K562 (cell line): ENCODE measurements at regions not wholly inside any gene's neighbourhood (a gene's known extent, or its start where the extent isn't known, plus 50 kb on each side); places are given as distances from the start of the nearest gene placed in this dataset.

ENCODE experiments used
- ATAC-seq: fragments of 200-7000 bp; cut with Tn5 transposase; 3 replicates; pipeline ENCODE4 v1.9.1; 2020; ENCODE audit warnings: moderate library complexity
- BruUV-seq: library from RNA; stranded (reverse); fragments of 400-500 nt; replicated peaks from 2 replicates; lab custom pipeline; 2021; lab: Mats Ljungman, UMichigan
- CTCF ChIA-PET: fragments of 300-600 bp; formaldehyde crosslinking; extraction: SDS; loops from one replicate; lab custom pipeline; 2021; ENCODE audit warnings: low intra/inter-chr PET ratio; lab: Yijun Ruan, JAX
- POLR2A ChIA-PET: fragments of 300-600, 350-650 bp; sonication (Branson Sonifier 250); formaldehyde crosslinking; extraction: SDS; loops from one replicate; lab custom pipeline; 2021; ENCODE audit warnings: antibody characterized with exemption, inconsistent platforms; lab: Yijun Ruan, JAX
- DNase-seq, 4 experiments: peaks; one replicate each; pipeline versions ENCODE4 v3.0.0 to v3.0.0-alpha.2; 2011 to 2018; ENCODE audit warnings: low spot score in 3 of 4, mixed read lengths in 3 of 4; ENCODE audit errors: extremely low read depth in 1 of 4
- FAIRE-seq: peaks from 2 replicates; lab custom pipeline; 2011; peaks lifted over from hg19 to GRCh38; lab: Jason Lieb, UNC
- H2AFZ ChIP-seq: 2 replicates; pipeline ENCODE4 v1.6.0; 2011; ENCODE audit warnings: low read depth, low read length, control low read depth, inconsistent platforms
- H3K27ac ChIP-seq: fragments of 200-600 bp; 3 replicates; pipeline ENCODE4 v1.8.0; 2011; ENCODE audit warnings: low read depth, mild to moderate bottlenecking, control low read depth, inconsistent platforms, low read length, moderate library complexity, mixed read lengths; ENCODE audit errors: extremely low read depth
- H3K27me3 ChIP-seq, 2 experiments: fragments of 300-600 bp in 1 of 2; 2 replicates in 1 of 2; 3 replicates in 1 of 2; pipeline versions ENCODE4 v1.6.0 to v1.8.0; 2011; ENCODE audit warnings: inconsistent platforms in 2 of 2, low read length in 2 of 2, mild to moderate bottlenecking in 1 of 2, mixed read lengths in 1 of 2, moderate library complexity in 1 of 2; ENCODE audit not compliant: control insufficient read depth in 2 of 2, insufficient read depth in 2 of 2
- H3K36me3 ChIP-seq: fragments of 300-600 bp; 3 replicates; pipeline ENCODE4 v1.8.0; 2011; ENCODE audit warnings: mild to moderate bottlenecking, low read length, inconsistent platforms; ENCODE audit not compliant: control insufficient read depth, insufficient read depth
- H3K4me1 ChIP-seq, 2 experiments: fragments of 200-600 bp in 1 of 2; replicated peaks in 1 of 2; 2 replicates in 1 of 2; 3 replicates in 1 of 2; pipeline versions ENCODE4 v1.5.1 to v1.8.0; 2011; ENCODE audit warnings: inconsistent platforms in 2 of 2, low read length in 2 of 2, mild to moderate bottlenecking in 1 of 2, mixed read lengths in 1 of 2, moderate library complexity in 1 of 2; ENCODE audit not compliant: control insufficient read depth in 2 of 2, insufficient read depth in 2 of 2
- H3K4me2 ChIP-seq: 2 replicates; pipeline ENCODE4 v1.6.1; 2011; ENCODE audit warnings: low read length, control low read depth, inconsistent platforms, mixed read lengths; ENCODE audit not compliant: insufficient read depth
- H3K4me3 ChIP-seq: fragments of 200-600 bp; sonication (generic), shearing (Covaris generic); 2 replicates; pipeline ENCODE4 v1.5.1; 2016; ENCODE audit warnings: control low read depth, inconsistent platforms
- H3K79me2 ChIP-seq: fragments of 200-600 bp; 3 replicates; pipeline ENCODE4 v1.8.0; 2011; ENCODE audit warnings: low read length, inconsistent platforms; ENCODE audit not compliant: control insufficient read depth, insufficient read depth
- H3K9ac ChIP-seq, 2 experiments: 2 replicates each; pipeline versions ENCODE4 v1.6.0 to v1.6.1; 2011; ENCODE audit warnings: low read depth in 2 of 2, low read length in 2 of 2, control low read depth in 1 of 2, inconsistent platforms in 1 of 2, mild to moderate bottlenecking in 1 of 2, mixed read lengths in 1 of 2; ENCODE audit not compliant: insufficient read depth in 1 of 2
- H3K9me1 ChIP-seq: one replicate; pipeline ENCODE4 v1.6.0; 2011; ENCODE audit warnings: inconsistent platforms, mild to moderate bottlenecking, low read length, moderate library complexity; ENCODE audit not compliant: control insufficient read depth, insufficient read depth
- H3K9me3 ChIP-seq: replicated peaks from 2 replicates; pipeline ENCODE4 v1.5.1; 2011; ENCODE audit warnings: low read depth, low read length, inconsistent platforms; ENCODE audit not compliant: control insufficient read depth, insufficient read depth
- H4K20me1 ChIP-seq: replicated peaks from 2 replicates; pipeline ENCODE4 v1.6.1; 2011; ENCODE audit warnings: low read length, inconsistent platforms, mixed read lengths; ENCODE audit not compliant: control insufficient read depth, insufficient read depth
- CBFA2T3 ChIP-seq: fragments of 450-650 bp; IDR thresholded peaks from 2 replicates; pipeline ENCODE4 v1.6.1; 2017
- E2F1 ChIP-seq: sonication (generic); formaldehyde crosslinking; IDR thresholded peaks from 2 replicates; pipeline ENCODE4 v1.8.1; 2023; ENCODE audit warnings: mild to moderate bottlenecking, missing genetic modification reagents, moderate library complexity
- ELK1 ChIP-seq: sonication (generic); formaldehyde crosslinking; IDR thresholded peaks from 2 replicates; pipeline ENCODE4 v1.8.1; 2022; ENCODE audit warnings: missing genetic modification reagents
- ERF ChIP-seq: fragments of 450-650 bp; formaldehyde crosslinking; IDR thresholded peaks from 2 replicates; pipeline ENCODE4 v1.4.0; 2020; ENCODE audit warnings: mild to moderate bottlenecking, mixed read lengths
- HMGN3 ChIP-seq: IDR thresholded peaks from 2 replicates; pipeline ENCODE4 v1.6.1; 2011; ENCODE audit warnings: borderline replicate concordance, low read depth, mild to moderate bottlenecking, mixed read lengths, low read length; ENCODE audit not compliant: insufficient read length; ENCODE audit errors: extremely low read depth
- HNRNPUL1 ChIP-seq: fragments of 200-400 bp; formaldehyde crosslinking; IDR thresholded peaks from 2 replicates; pipeline ENCODE4 v1.6.1; 2017; ENCODE audit warnings: low read length
- MAFG ChIP-seq: fragments of 450-650 bp; conservative IDR thresholded peaks from 2 replicates; pipeline ENCODE4 v1.6.1; 2016; ENCODE audit warnings: missing genetic modification characterization, missing compliant biosample characterization
- MEIS2 ChIP-seq: fragments of 450-650 bp; IDR thresholded peaks from 2 replicates; pipeline ENCODE4 v1.6.1; 2014; ENCODE audit warnings: mild to moderate bottlenecking; ENCODE audit not compliant: partially characterized antibody
- NCOA4 ChIP-seq: fragments of 450-650 bp; IDR thresholded peaks from 2 replicates; pipeline ENCODE4 v1.6.1; 2018; ENCODE audit warnings: mild to moderate bottlenecking; ENCODE audit not compliant: partially characterized antibody
- POLR2A ChIP-seq: fragments of 450-650 bp; conservative IDR thresholded peaks from 2 replicates; pipeline ENCODE4 v1.6.1; 2016
- SIX5 ChIP-seq, 2 experiments: IDR thresholded peaks; 2 replicates each; pipeline ENCODE4 v1.6.1; 2011; ENCODE audit warnings: low read length in 2 of 2, borderline replicate concordance in 1 of 2, low read depth in 1 of 2, mild to moderate bottlenecking in 1 of 2, moderate library complexity in 1 of 2; ENCODE audit not compliant: insufficient read depth in 1 of 2
- TAF1 ChIP-seq: IDR thresholded peaks from 2 replicates; pipeline ENCODE4 v1.6.1; 2011; ENCODE audit warnings: mild to moderate bottlenecking, low read length, moderate library complexity; ENCODE audit not compliant: insufficient read depth, control insufficient read depth, severe bottlenecking; ENCODE audit errors: extremely low read depth
- ZNF232 ChIP-seq: sonication (generic); formaldehyde crosslinking; IDR thresholded peaks from 2 replicates; pipeline ENCODE4 v1.8.0; 2022; ENCODE audit warnings: mild to moderate bottlenecking, missing genetic modification reagents
- WGBS: fragments of 100-300 bp; shearing (Covaris generic); methylation state at CpG from one replicate; pipeline ENCODE4 v1.1.6; 2016; ENCODE audit warnings: low coverage, mixed read lengths; ENCODE audit not compliant: insufficient coverage; ENCODE audit errors: missing lambda C conversion rate; 5-methylcytosine and 5-hydroxymethylcytosine counted together
- in situ Hi-C: fragments of 300-500 bp; cut with MboI; formaldehyde crosslinking; loops from 4 replicates; pipeline ENCODE4 v1.15.0; 2018; ENCODE audit warnings: inconsistent platforms, mixed read lengths
- intact Hi-C: fragments of 100-400 bp; cut with micrococcal nuclease; formaldehyde crosslinking; loops from 2 replicates; pipeline ENCODE4 v1.14.2; 2022
- TF ChIP-seq, protein P1 (sequence below): sonication (generic); formaldehyde crosslinking; IDR thresholded peaks from 2 replicates; pipeline ENCODE4 v1.8.1; 2023; ENCODE audit warnings: missing genetic modification reagents, mild to moderate bottlenecking, borderline replicate concordance
- TF ChIP-seq, protein P2 (sequence below): fragments of 250-450 bp; sonication (Bioruptor Pico); IDR thresholded peaks from 2 replicates; pipeline ENCODE4 v1.5.0; 2021

- H3K27ac ChIP-seq = no peak overlapping the region
- in situ Hi-C loops (no loop called here), intact Hi-C loops (no loop called here)
- H3K9me3 ChIP-seq = no peaks in the 10 kb centered on the region
- no peak for ATAC-seq
- H2AFZ ChIP-seq = no peak overlapping the region
- ChIA-PET CTCF (no interaction called here), POLR2A (interaction anchor here (0.6 kb wide), 1 partner anchor 108 kb away, joined by 3 read pairs; no protein-coding TSS in a partner anchor)
- H3K9ac ChIP-seq = no peak overlapping the region
- H3K4me2 ChIP-seq = no peak overlapping the region
- 0% methylated on average over 3 of the region's 3 CpGs for WGBS
- no peaks in the 10 kb centered on the region for H4K20me1 ChIP-seq
- H3K4me1 ChIP-seq = no peaks in the 10 kb centered on the region
- H3K27me3 ChIP-seq = peaks cover 3 to 5% of the 10 kb centered on the region in 2 experiments; a peak in 2 of 5 replicates
- no TSS peak for BruUV-seq
- FAIRE-seq = no peak
- no peak for DNase-seq
- no peaks in the 10 kb centered on the region for H3K79me2 ChIP-seq
- no peak overlapping the region for H3K4me3 ChIP-seq
- no peaks in the 10 kb centered on the region for H3K36me3 ChIP-seq
- H3K9me1 ChIP-seq = no peaks in the 10 kb centered on the region
- TF ChIP-seq MAFG (no peak), ELK1 (no peak), HMGN3 (no peak), ERF (CRISPR knock-in tag) (no peak), CBFA2T3 (no peak), ZNF232 (CRISPR knock-in tag) (no peak), TAF1 (no peak), NCOA4 (no peak), POLR2A (no peak), HNRNPUL1 (no peak), MEIS2 (no peak), SIX5 (IDR thresholded peaks at IDR 0.05; ENCODE audit: borderline replicate concordance in 1 of 2, insufficient read depth in 1 of 2, low read depth in 1 of 2, low read length in 2 of 2) (no peak), E2F1 (CRISPR knock-in tag) (no peak)
- TF ChIP-seq, protein P1, sequence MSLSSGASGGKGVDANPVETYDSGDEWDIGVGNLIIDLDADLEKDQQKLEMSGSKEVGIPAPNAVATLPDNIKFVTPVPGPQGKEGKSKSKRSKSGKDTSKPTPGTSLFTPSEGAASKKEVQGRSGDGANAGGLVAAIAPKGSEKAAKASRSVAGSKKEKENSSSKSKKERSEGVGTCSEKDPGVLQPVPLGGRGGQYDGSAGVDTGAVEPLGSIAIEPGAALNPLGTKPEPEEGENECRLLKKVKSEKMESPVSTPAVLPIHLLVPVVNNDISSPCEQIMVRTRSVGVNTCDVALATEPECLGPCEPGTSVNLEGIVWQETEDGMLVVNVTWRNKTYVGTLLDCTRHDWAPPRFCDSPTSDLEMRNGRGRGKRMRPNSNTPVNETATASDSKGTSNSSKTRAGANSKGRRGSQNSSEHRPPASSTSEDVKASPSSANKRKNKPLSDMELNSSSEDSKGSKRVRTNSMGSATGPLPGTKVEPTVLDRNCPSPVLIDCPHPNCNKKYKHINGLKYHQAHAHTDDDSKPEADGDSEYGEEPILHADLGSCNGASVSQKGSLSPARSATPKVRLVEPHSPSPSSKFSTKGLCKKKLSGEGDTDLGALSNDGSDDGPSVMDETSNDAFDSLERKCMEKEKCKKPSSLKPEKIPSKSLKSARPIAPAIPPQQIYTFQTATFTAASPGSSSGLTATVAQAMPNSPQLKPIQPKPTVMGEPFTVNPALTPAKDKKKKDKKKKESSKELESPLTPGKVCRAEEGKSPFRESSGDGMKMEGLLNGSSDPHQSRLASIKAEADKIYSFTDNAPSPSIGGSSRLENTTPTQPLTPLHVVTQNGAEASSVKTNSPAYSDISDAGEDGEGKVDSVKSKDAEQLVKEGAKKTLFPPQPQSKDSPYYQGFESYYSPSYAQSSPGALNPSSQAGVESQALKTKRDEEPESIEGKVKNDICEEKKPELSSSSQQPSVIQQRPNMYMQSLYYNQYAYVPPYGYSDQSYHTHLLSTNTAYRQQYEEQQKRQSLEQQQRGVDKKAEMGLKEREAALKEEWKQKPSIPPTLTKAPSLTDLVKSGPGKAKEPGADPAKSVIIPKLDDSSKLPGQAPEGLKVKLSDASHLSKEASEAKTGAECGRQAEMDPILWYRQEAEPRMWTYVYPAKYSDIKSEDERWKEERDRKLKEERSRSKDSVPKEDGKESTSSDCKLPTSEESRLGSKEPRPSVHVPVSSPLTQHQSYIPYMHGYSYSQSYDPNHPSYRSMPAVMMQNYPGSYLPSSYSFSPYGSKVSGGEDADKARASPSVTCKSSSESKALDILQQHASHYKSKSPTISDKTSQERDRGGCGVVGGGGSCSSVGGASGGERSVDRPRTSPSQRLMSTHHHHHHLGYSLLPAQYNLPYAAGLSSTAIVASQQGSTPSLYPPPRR = no peak
- TF ChIP-seq, protein P2, sequence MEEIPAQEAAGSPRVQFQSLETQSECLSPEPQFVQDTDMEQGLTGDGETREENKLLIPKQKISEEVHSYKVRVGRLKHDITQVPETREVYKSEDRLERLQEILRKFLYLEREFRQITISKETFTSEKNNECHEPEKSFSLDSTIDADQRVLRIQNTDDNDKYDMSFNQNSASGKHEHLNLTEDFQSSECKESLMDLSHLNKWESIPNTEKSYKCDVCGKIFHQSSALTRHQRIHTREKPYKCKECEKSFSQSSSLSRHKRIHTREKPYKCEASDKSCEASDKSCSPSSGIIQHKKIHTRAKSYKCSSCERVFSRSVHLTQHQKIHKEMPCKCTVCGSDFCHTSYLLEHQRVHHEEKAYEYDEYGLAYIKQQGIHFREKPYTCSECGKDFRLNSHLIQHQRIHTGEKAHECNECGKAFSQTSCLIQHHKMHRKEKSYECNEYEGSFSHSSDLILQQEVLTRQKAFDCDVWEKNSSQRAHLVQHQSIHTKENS (CRISPR knock-in tag) = no peak
These were observed 307.3 kb upstream of the ZNF32 start for GRCh38 chr10:43955978-43956377.
